NCI-H2171 treated with DMSO at 0.1 percent for 48 hours (cell line): ENCODE measurements at regions not wholly inside any gene's neighbourhood (a gene's known extent, or its start where the extent isn't known, plus 50 kb on each side); places are given as distances from the start of the nearest gene placed in this dataset.

Experiments
- DNase-seq: peaks from one replicate; lab custom pipeline; 2025; lab: John Stamatoyannopoulos, UW

DNA sequence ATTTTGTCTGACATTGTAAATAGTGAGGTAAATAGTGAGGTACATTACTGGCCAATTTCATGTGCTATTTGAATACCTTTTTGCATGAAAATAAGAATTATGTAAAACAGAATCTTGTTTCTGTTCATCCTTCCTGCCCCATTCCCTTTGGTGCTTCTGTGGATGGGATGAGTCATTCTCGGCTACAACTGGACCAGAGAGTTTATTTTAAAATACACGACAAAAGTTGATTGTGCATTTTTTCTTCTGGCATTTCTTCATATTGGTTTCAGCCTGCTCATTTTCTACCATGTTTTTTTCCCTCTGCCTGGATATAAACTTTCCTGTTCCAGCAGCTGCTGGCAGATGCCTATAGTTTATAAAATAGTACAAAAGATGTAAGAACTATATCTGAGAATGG is 107.5 kb downstream of the CYSLTR2 start:
- no peak for DNase-seq

DNA sequence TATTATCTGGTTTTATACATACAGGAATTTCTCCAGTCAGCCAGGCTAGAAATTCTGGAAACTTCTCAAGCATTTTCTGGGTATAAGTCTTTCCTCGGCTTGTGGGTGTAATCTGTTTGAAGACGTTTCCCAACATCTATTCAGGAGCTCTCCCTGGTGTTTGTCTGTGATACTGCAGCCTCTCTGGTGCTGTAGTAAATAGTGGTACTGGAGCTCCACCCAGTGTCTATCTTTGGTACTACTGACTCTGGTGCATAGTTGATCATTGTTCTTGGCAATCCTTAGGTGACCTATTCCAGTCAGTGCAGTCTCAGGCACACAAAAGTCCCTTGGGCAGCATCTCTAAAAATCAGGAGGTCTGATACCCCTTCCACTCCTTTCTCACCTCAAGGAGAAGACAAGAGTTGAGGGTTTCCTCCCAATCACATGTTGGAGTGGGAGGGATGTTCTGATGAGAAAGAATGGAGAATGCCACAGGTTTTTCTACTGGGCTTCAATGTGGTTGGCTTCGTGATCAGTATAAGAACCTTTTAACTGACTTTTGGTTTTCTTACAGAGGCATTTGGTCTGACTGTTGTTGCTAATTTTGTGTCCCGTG is 115.5 kb downstream of the CYSLTR2 start:
- DNase-seq, result peak; percentile 86

DNA sequence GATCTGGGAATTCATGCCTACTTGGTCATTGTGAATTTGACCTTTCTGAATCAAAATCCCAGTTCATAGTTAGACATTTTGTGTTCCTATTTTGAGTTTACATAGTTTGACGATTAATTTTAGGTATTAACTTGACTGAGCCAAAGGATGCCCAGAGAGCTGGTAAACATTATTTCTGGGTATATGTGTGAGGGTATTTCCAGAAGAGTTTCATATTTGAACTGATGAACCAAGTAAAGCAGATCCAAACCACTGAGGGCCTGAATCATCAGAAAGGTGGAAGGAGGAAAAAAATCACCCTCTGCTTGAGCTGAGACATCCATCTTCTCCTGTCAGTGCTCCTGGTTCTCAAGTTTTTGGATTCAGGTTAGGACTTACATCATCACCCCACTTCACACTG is 116.6 kb downstream of the CYSLTR2 start:
- DNase-seq, result no peak

DNA sequence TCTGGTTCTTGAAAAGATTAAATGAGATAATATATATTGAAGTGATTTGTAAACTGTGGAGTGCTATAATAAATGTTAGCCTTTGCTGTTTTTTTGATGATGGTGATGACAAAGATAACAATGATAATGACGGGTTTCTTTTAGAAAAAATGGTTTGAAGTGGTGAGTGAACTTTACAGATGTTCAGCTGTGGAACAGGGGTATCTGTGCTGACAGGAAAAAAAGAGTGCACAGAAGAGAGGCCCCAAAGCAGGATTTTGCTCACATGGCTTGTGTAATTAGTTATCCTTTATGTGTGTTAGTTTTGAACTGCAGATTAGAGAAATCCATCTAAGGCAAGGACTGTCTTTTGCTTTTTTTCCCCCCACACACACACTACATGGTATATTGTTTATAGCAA is 119.2 kb downstream of the CYSLTR2 start:
- DNase-seq, result no peak

DNA sequence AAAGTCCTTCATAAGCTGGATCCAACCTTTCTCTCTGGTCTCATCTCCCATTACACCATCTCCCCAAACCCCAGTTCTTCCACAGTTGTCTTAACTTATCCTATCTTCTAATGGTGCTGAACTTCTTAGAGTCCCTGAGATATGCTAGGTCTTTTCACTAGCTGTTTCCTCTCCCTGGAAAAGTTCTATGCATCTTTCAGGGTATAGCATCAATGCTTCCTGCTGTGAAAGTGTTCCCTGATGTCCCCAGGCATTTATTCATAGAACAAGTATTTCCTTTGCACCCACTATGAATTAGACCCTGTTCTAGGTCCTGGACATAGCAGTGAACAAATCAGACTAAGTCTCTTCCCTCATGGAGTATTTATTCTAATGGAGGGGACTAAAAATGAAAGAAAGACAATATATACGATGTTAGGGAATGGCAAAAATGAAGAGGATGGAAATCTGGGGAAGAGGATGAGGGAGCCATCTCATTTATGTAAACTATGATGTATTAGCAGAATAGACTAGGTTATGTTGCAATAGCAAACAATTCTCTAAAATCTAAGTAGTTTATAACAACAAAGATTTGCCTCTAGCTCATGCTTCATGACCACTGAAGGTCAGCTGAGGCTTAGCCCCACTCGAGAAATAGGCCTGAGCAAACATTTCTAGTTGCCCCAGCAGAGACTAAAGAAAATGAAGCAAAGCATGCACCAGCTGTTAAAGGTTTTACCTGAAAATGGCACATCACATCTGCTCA is 120.0 kb downstream of the CYSLTR2 start:
- no peak for DNase-seq

DNA sequence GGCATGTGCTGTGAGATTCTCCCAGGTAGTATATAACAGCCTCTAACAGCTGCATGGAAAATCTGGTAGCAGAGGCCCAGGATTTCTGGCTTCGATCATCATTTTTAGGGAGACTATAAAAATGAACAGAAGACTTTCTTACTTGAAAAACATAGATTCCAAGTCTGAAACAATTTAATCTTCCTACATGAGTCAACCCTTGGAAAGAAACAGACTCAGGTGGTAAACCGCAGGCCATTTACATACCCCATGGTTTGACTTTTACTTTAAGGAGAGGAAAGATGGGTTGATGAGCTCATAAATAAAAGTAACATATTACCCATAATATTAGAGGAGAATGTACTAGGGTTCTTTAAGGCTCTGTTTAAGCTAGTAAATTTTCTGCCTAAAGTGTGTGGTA is 121.6 kb downstream of the CYSLTR2 start:
- no peak for DNase-seq

DNA sequence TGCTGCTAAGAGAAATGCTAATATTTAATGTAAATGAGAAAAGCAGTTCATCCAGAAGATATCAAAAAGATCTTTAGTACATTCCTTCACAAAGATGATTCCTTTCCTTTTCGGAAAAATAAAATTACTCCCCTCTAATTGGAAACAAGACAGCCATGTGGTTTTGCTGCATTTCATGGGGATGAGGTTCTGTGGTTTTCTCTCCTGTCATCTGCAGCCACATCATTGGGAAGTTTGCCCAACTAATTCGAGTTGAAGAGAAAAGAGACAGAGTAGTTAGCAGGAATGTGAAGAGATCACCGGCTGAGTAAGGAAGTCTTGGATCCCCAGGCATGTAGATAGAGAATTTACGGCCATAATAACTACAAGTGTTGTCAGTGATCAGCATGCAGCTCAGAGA is 122.1 kb downstream of the CYSLTR2 start:
- DNase-seq, result no peak

DNA sequence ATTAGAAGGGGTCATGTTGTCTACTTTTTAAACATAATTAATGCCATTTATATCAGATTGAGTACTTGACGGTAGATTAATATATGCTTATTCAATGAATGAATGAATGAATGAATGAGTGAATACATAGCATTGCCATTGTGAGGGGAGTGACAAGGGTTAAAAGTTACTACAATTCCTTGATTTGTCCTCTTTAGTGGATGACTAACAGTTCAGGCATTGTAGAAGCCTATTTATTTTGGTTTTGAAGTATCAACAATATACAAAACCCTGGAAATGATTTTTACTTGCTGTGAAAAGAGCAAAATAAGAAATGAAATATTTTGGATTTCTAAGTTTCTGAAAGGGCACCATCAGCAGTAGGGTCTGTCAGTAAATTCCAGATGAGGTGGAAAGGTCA is 122.7 kb downstream of the CYSLTR2 start:
- DNase-seq, result no peak

DNA sequence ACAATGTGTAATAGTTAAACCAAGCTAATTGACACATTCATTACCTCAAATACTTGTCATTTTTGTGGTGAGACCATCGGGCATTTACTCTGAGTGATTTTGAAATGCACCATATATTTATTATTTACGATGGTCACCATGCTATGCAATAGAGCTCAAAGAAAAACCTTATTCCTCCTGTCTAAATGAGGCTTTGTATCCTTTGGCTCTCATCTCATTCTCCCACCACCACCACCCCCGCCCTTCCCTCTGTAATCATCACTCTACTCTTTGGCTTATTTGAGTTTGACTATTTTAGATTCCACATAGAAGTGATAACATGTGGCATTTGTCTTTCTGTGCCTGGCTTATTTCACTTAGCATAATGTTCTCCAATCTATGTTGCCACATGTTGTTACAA is 124.9 kb downstream of the CYSLTR2 start:
- no peak for DNase-seq

DNA sequence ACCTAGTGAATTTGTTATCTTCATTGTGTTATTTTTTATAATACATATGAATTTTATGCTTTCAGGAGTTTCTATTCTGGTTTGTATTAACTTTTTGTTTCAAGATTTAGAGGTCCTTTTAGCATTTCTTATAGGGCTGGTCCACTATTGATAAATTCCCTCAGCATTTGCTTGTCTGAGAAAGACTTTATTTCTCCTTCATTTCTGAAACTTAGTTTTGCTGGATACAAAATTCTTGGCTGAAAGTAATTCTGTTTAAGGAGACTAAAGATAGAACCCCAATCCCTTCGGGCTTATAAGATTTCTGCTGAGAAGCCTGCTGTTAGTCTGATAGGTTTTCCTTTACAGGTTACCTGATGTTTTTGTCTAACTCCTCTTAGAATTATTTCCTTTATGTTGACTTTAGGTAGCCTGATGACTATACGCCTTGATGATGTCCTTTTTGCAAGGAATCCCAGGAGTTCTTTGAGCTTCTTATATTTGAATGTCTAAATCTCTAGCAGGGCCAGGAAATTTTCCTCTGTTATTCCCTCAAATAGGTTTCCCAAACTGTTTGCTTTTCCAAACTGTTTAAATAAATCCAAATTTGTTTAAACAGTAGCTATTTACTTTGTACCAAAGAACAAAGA is 127.1 kb downstream of the CYSLTR2 start:
- no peak for DNase-seq

DNA sequence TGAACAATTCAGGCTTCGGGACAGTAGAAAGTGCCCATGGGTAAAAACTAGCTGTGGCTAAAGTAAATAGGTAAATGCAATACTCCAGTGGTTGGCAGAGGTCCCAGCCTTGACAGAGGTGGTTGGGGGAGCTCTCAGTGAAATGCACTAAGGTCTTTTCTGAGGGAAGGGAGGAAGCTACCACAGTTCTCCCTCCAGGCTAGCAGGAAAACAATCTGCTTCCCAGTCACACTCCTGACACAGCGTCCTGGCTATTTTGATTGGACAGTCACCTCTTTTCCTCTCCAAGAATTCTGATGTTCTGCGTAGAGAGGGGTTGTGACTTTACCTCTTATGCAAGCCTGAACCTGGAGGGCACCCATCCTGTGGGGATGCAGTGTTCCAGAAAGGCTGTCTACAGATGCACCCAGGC is 128.7 kb downstream of the CYSLTR2 start:
- DNase-seq, result no peak

DNA sequence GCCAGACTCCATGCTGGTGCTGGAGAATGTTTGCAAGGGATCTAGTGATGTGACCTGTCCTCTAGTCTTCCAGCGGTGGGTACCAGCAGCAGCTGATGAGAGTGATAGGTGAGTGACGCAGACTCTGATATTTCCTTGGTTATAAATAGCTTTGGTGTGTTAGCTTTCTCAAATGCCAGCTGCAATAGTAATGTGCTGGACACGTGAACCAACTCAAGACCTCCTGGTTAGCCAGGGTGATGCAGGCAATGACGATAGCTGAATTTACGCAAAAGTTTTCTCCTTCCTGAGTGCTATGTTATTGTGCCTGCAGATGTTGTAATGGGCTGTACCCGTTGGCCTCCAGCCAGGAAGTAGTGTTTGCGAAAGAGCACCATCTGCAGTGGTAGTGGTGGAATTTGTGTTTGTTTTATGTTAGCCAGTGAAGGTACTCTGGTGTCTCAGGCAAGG is 129.5 kb downstream of the CYSLTR2 start:
- DNase-seq, result peak; percentile 35

DNA sequence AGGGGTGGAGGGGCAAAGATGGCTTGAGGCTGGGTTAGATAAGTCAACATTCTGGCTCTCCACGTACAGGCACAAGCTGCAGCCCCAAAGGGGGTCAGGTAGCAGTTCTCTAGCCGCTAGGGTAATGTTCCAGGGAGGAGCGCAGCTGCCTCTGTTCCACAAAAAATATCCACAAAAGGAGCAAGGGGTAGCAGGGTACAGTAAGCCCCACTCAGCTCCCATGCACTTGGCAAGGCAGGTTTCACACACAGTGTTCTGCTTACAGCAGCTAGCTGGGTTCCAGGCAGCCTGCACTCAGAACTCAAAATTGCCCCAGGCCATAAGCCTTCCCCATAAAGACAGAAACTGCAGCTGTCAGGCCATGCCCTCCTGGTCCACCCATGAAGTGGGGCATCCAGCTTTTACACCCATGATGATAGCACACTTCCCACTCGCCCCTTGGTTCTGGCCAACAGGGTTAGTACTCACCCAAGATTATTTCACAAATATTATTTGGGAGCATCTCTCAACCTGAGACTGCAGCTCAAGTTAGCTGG is 130.0 kb downstream of the CYSLTR2 start:
- DNase-seq, result no peak

DNA sequence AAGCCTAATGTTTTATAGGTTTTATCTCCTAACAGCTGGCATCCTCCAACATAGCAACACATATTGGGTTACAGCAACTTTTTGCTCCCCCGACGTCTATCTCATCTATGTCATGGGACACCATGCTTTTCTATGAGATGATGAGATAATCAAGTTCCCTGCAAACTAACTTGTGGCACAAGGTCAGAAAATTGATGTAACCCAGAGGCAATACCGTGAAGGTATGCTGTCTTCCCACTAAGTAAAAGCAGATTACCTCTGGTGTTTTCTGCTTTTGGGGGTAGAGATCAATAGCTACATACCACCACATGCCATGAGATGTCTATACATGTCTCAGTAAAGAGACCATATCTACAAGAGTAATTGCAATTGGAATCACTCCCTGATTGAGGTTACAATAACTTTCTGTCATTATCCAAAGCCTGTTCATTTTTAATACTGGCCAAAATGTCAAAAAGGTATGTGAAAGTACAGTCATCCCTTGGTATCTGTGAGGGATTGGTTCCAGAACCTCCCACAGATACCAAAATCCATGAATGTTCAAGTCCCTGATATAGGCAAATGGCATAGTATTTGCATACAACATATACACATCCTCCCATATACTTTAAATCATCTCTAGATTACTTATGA is 131.3 kb downstream of the CYSLTR2 start:
- no peak for DNase-seq

DNA sequence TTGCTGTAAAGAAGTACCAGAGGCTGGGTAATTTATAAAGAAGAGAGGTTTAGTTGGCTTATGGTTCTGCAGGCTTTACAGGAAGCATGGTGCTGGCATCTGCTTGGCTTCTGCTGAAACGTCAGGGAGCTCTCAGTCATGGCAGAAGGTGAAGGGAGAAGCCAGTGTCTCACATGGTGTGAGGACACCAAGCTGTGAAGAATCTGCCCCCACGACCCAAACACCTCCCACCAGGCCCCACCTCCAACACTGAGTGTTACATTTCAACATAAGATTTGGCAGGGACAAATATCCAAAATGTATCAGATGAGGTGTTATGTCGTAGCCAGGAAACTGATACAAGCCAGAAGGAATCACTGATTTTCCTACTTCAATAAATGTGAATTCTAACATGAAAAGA is 136.5 kb downstream of the CYSLTR2 start:
- DNase-seq, result no peak

DNA sequence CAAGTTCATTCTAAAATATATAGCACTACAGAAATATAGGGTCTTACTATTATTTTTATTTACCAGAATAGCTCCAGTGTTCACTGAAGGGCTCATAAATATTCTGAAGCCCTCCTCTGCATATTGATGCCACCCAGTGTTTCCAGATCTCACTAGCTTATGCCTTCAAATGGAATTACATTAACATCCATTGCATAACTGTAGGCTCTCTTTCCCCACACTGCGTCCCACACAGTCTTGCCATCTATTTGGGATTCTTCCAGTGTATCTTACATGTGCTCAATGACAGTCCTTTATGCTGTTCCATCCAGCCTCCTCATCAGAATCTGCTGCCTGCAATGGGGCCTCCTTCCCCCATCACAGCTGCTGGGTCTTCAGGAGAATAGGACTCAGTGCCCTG is 137.2 kb downstream of the CYSLTR2 start:
- DNase-seq, result no peak

DNA sequence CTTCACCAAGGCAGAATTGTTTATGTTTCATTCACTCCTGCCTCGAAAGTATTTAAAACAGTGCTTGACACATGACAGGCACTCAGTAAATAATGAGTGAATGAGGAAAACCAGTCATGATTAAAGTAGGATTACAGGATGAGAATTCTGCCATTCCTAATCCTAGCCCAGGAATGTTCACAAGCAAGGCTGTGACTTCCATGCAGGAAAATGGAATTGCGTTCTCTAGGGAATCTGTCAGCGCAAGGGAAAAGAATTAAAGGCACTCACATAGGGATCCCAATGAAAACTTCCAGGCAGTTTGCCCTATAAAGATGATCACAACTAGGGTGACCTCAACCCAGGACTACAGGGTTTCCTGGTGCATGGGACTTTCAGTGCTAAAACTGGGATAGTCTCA is 143.4 kb downstream of the CYSLTR2 start:
- DNase-seq, result no peak

DNA sequence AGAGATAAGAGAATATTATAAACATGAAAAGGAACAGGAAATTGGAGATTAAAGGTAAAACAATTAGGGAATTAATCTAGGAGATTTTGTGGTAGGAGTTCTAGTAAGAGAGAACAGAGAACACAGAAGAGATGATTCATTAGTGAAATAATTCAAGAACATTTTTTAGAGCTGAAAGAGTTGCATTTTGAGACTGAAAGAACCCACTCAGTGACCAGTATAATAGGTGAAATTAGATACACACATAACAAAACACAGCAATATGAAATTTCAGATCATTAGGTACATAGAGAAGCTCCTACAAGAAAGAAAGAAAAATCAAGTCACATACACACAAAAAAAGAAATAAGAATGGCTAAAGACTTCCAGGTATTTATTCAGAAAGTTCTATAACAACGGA is 144.0 kb downstream of the CYSLTR2 start:
- DNase-seq, result no peak

DNA sequence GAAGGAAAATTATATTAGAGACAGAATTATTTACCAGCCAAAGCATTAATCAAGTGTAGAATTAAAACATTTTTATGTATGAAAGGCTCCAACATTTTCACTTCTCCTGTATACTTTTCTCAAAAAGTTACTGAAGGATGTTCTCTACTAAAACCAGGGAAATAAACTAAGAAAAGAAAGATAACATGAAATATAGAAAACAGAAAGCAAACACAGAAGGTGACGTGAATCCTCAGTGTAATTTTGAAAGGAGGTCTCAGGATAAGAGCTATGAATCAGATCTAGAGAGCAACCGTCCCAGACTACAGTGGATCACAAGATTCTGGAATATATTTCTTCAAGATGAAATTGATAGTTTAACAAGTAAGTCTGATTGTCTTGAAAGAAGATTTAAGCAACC is 144.5 kb downstream of the CYSLTR2 start:
- no peak for DNase-seq

DNA sequence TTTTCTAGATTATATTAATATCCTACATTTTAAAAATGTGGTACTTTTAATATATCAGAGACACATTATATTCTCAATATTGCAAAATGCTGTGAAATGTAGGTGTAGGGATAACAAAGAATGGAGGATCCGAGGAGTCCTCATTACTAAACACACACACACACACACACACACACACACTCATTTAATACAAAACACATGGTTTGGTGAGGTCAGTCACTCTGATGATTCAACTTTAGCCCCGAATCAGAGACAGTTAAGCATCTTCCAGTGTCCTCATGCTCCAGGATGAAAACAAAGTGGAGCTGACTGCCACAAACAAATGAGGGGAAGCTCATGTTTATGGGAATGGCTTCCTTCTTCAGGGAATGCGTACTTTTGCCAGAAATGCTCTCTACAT is 147.5 kb downstream of the CYSLTR2 start:
- no peak for DNase-seq

DNA sequence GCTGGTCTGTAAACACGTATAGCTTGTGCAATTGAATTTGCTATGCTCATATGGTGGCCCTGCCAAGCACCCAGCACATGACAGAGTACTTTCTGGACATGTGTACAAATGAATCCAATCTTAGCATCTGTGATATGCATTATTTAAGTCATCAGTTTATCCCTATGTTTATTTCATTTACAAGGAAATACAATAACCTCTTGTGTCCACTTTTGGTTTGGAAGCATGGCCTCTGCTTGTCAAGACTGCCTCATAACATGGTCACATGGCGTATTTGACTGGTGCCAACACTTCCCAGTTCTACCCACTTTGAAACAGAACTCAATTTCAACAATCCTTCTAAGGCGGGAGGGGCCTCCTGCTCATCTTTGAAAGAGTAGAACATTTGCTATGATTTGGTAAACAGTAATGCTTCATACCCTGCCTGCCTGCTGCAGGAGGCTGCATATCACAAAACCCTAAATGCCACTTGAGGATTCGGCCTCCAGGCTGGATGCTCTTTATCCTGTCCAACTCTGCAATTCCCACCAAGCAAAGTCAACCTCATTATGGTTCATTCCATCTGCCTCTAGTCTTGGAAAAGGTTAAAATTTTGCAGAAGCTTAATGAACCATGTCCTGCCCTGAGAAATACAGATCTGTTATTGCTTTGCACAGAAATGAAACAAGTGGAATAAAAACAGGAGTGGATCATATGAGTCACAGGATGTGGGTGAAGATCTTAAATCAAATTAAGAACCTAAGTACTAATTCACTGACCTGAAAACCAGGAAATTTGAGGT is 151.3 kb downstream of the CYSLTR2 start:
- no peak for DNase-seq

DNA sequence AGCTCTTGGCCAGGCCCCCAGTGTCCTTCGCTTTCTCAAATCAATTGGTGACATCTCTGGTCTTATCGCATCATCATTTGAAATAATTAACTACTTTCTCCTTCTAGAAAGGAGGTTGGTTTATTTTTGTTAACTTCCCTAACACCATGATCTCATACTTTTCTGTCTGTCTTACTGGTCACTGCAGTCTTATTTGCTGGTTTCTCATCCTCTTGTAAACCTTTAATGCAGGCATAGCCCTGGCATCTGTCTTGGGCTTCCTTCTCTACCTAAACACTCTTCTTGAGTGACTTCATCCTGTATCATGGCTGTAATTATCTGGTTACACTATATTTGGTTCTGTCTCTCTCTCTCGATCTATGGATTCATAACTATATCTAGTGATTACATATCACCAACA is 152.8 kb downstream of the CYSLTR2 start:
- no peak for DNase-seq
